GM12865 (cell line): ENCODE measurements at regions not wholly inside any gene's neighbourhood (a gene's known extent, or its start where the extent isn't known, plus 50 kb on each side); places are given as distances from the start of the nearest gene placed in this dataset.

Experiments used
- DNase-seq: peaks from one replicate; pipeline ENCODE4 v3.0.0; 2010; ENCODE audit warnings: low read depth
- H3K4me3 ChIP-seq: 2 replicates; pipeline ENCODE4 v1.5.1; 2011; ENCODE audit warnings: mild to moderate bottlenecking, low read depth, low read length, control low read depth
- CTCF ChIP-seq: IDR thresholded peaks from 2 replicates; pipeline ENCODE4 v1.5.1; 2011; ENCODE audit warnings: low read length, control low read depth, low read depth, inconsistent platforms; ENCODE audit not compliant: insufficient read depth; ENCODE audit errors: missing control alignments

- DNase-seq = no peak
- no peak overlapping the region for H3K4me3 ChIP-seq
- no peak for TF ChIP-seq CTCF
These were observed 145.2 kb upstream of the AKIRIN2 start for GRCh38 chr6:87847135-87847829.

- DNase-seq = no peak
- TF ChIP-seq CTCF = no peak
- no peak overlapping the region for H3K4me3 ChIP-seq
These were observed 144.4 kb upstream of the AKIRIN2 start for GRCh38 chr6:87846434-87846833.

GRCh38 chr6:87840324-87840723, 138.3 kb upstream of the AKIRIN2 start:
- H3K4me3 ChIP-seq = no peak overlapping the region
- TF ChIP-seq CTCF = no peak
- no peak for DNase-seq

GRCh38 chr6:87837876-87838275, 135.8 kb upstream of the AKIRIN2 start:
- no peak for TF ChIP-seq CTCF
- no peak for DNase-seq
- H3K4me3 ChIP-seq = no peak overlapping the region

- no peak for TF ChIP-seq CTCF
- DNase-seq = no peak
- no peak overlapping the region for H3K4me3 ChIP-seq
These were observed 135.4 kb upstream of the AKIRIN2 start for GRCh38 chr6:87837444-87837843.

- H3K4me3 ChIP-seq = peak overlapping the region; percentile 67
- TF ChIP-seq CTCF = peak; percentile 47
- DNase-seq = peak; percentile 63
These were observed 130.2 kb upstream of the AKIRIN2 start for GRCh38 chr6:87832025-87832825.
